Globus pallidus (tissue), 1 donor: ENCODE measurements at regions not wholly inside any gene's neighbourhood (a gene's known extent, or its start where the extent isn't known, plus 50 kb on each side); places are given as distances from the start of the nearest gene placed in this dataset.
A peak's percentile ranks its signal among the peaks of the same experiment; 100 is the strongest.

Source experiments
- DNase-seq: peaks from one replicate; pipeline ENCODE4 v3.0.0-alpha.2; 2015; ENCODE audit warnings: low spot score

- no peak for DNase-seq
Measured at GRCh38 chr20:59431014-59431413, 130.6 kb downstream of the EDN3 start.

GRCh38 chr20:59434960-59435359 lies 134.5 kb downstream of the EDN3 start:
- no peak for DNase-seq

GRCh38 chr20:59435518-59435917 lies 135.1 kb downstream of the EDN3 start:
- DNase-seq = no peak

GRCh38 chr20:59437601-59438031 lies 137.2 kb downstream of the EDN3 start:
- no peak for DNase-seq

- no peak for DNase-seq
Measured at GRCh38 chr20:59438201-59438600, 137.8 kb downstream of the EDN3 start.

GRCh38 chr20:59439243-59439642 lies 138.8 kb downstream of the EDN3 start:
- DNase-seq = no peak

- no peak for DNase-seq
Measured at GRCh38 chr20:59441306-59441705, 140.9 kb downstream of the EDN3 start.

GRCh38 chr20:59441860-59442810 lies 141.7 kb downstream of the EDN3 start:
- DNase-seq = no peak

GRCh38 chr20:59443550-59443949 lies 143.1 kb downstream of the EDN3 start:
- DNase-seq = no peak

- no peak for DNase-seq
Measured at GRCh38 chr20:59446376-59446775, 146.0 kb downstream of the EDN3 start.

GRCh38 chr20:59448196-59448595 lies 147.8 kb downstream of the EDN3 start:
- no peak for DNase-seq

- DNase-seq = no peak
Measured at GRCh38 chr20:59448851-59449444, 148.5 kb downstream of the EDN3 start.

GRCh38 chr20:59451066-59451630 lies 150.7 kb downstream of the EDN3 start:
- no peak for DNase-seq

GRCh38 chr20:59451641-59452040 lies 151.2 kb downstream of the EDN3 start:
- DNase-seq = no peak

GRCh38 chr20:59452856-59453255 lies 151.5 kb upstream of the PHACTR3 start:
- DNase-seq = no peak

GRCh38 chr20:59453759-59454560 lies 150.4 kb upstream of the PHACTR3 start:
- no peak for DNase-seq

GRCh38 chr20:59455402-59456341 lies 148.7 kb upstream of the PHACTR3 start:
- DNase-seq = peak; percentile 26

GRCh38 chr20:59456342-59457279 lies 147.7 kb upstream of the PHACTR3 start:
- no peak for DNase-seq

- no peak for DNase-seq
Measured at GRCh38 chr20:59458645-59459044, 145.7 kb upstream of the PHACTR3 start.

GRCh38 chr20:59459586-59459985 lies 144.8 kb upstream of the PHACTR3 start:
- no peak for DNase-seq
